ENCODE measurements at regions not wholly inside any gene's neighbourhood (a gene's known extent, or its start where the extent isn't known, plus 50 kb on each side); places are given as distances from the start of the nearest gene placed in this dataset.
"Not testable (repeated sequence)": the region's sequence is repeated elsewhere in the genome, so short reads cannot be mapped to it uniquely, and the experiment has no call there.

GRCh38 chr2:106009096-106009495 is 185.0 kb downstream of the UXS1 start:
- no peak for DNase-seq (ENCODE audit: low spot score)

- DNase-seq (ENCODE audit: low spot score), result no peak
Observed at GRCh38 chr2:106004851-106005250, 189.2 kb downstream of the UXS1 start.

GRCh38 chr2:105999211-105999989 is 194.7 kb downstream of the UXS1 start:
- DNase-seq (ENCODE audit: low spot score), result peak; percentile 2

GRCh38 chr2:105997711-105998110 is 196.4 kb downstream of the UXS1 start:
- DNase-seq (ENCODE audit: low spot score), result no peak

GRCh38 chr2:105990624-105991023 is 203.5 kb downstream of the UXS1 start:
- no peak for DNase-seq (ENCODE audit: low spot score)

- DNase-seq (ENCODE audit: low spot score), result not testable (repeated sequence)
Observed at GRCh38 chr2:105989803-105990202, 204.3 kb downstream of the UXS1 start.

- no peak for DNase-seq (ENCODE audit: low spot score)
Observed at GRCh38 chr2:105989070-105989469, 205.0 kb downstream of the UXS1 start.

GRCh38 chr2:105977807-105978206 is 216.3 kb downstream of the UXS1 start:
- DNase-seq (ENCODE audit: low spot score), result no peak

- DNase-seq (ENCODE audit: low spot score), result no peak
Observed at GRCh38 chr2:105977212-105977611, 216.9 kb downstream of the UXS1 start.

GRCh38 chr2:105974812-105975211 is 219.3 kb downstream of the UXS1 start:
- no peak for DNase-seq (ENCODE audit: low spot score)

- DNase-seq (ENCODE audit: low spot score), result no peak
Observed at GRCh38 chr2:105972927-105973326, 221.2 kb downstream of the UXS1 start.

- DNase-seq (ENCODE audit: low spot score), result no peak
Observed at GRCh38 chr2:105972246-105972645, 221.9 kb downstream of the UXS1 start.

GRCh38 chr2:105969552-105969951 is 224.5 kb downstream of the UXS1 start:
- no peak for DNase-seq (ENCODE audit: low spot score)

GRCh38 chr2:105962221-105962620 is 217.5 kb downstream of the NCK2 start:
- DNase-seq (ENCODE audit: low spot score), result no peak

- no peak for DNase-seq (ENCODE audit: low spot score)
Observed at GRCh38 chr2:105961599-105962146, 217.0 kb downstream of the NCK2 start.

- DNase-seq (ENCODE audit: low spot score), result no peak
Observed at GRCh38 chr2:105959357-105959756, 214.6 kb downstream of the NCK2 start.

GRCh38 chr2:105954891-105955290 is 210.2 kb downstream of the NCK2 start:
- no peak for DNase-seq (ENCODE audit: low spot score)

- DNase-seq (ENCODE audit: low spot score), result no peak
Observed at GRCh38 chr2:105953942-105954341, 209.2 kb downstream of the NCK2 start.

- no peak for DNase-seq (ENCODE audit: low spot score)
Observed at GRCh38 chr2:105952131-105952530, 207.4 kb downstream of the NCK2 start.

- DNase-seq (ENCODE audit: low spot score), result no peak
Observed at GRCh38 chr2:105951384-105951694, 206.6 kb downstream of the NCK2 start.

- no peak for DNase-seq (ENCODE audit: low spot score)
Observed at GRCh38 chr2:105950521-105951383, 206.0 kb downstream of the NCK2 start.

GRCh38 chr2:105943977-105944376 is 199.3 kb downstream of the NCK2 start:
- no peak for DNase-seq (ENCODE audit: low spot score)
